Right cardiac atrium (tissue), 5 donors: ENCODE measurements at regions not wholly inside any gene's neighbourhood (a gene's known extent, or its start where the extent isn't known, plus 50 kb on each side); places are given as distances from the start of the nearest gene placed in this dataset.
A peak's percentile ranks its signal among the peaks of the same experiment; 100 is the strongest.

Experiments used
- ATAC-seq, 2 donors: fragments of 200-7000 bp; cut with Tn5 transposase; one replicate each; pipeline versions ENCODE4 v1.8.0 to v1.9.1; 2020; ENCODE audit warnings: moderate library complexity in 2 of 2, mild to moderate bottlenecking in 1 of 2
- DNase-seq, 3 donors: peaks; one replicate each; pipeline ENCODE4 v3.0.0-alpha.2; 2020
- H3K27ac ChIP-seq: one replicate; pipeline ENCODE4 v1.5.1; 2013; ENCODE audit warnings: mild to moderate bottlenecking, low read length, control low read depth, moderate library complexity
- H3K27me3 ChIP-seq: one replicate; pipeline ENCODE4 v1.6.1; 2013; ENCODE audit not compliant: control insufficient read depth, insufficient read depth
- H3K4me1 ChIP-seq: one replicate; pipeline ENCODE4 v1.6.1; 2013; ENCODE audit warnings: low read length; ENCODE audit not compliant: control insufficient read depth, insufficient read depth
- H3K4me3 ChIP-seq: one replicate; pipeline ENCODE4 v1.5.1; 2013; ENCODE audit warnings: low read length, control low read depth
- H3K9me3 ChIP-seq: one replicate; pipeline ENCODE4 v1.6.1; 2013; ENCODE audit warnings: low read length; ENCODE audit not compliant: control insufficient read depth
- WGBS: extraction: QIAGEN DNeasy Blood & Tissue Kit; methylation state at CpG from one replicate; pipeline ENCODE4 v1.1.7; 2013; 5-methylcytosine and 5-hydroxymethylcytosine counted together
- intact Hi-C, 4 donors: fragments of 100-400 bp; cut with DNase I; formaldehyde crosslinking; loops; one replicate each; pipeline versions ENCODE4 v1.11.0 to v1.14.0; 2022 to 2023
- donor health status: healthy with polysubstance abuse.
- donor health status: DM: no; HTN: yes; CAD: no.
- donor health status: DM: no; HTN: no; CAD: no.
- donor health status: DM: no; HTN: yes; CAD: no; lungs with severe emphysema.
- donor health status: DM: yes; HTN: yes; CAD: no.

DNA sequence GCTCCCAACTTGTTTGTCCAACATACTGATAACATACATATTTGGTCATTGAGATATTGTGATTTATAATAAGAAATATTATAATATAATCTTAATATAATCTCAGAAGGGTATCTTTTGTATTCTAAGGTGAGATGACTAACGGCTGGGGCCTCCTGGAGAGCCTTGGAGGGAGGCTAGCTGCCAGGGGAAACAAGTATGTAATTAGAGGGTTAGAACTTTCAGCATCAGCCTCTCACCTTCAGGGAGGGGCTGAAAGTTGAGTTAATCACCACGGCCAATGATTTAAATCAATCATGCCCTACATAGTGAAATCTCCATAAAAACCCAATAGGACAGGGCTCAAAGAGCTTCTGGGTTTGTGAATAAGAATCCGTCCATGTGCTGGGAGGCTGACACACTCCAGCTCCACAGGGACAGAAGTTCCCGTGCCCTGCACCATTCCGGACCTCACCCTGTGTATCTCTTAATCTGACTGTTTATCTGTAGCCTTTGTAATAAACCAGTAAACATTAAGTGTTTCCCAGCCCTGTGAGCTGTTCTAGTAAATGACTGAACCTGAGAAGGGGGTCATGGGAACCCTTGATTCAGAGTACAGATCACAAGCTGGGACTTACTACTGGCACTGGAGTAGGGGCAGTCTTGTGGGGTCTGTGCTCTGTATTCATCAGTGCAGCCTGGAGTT lies 86.3 kb upstream of the STEAP1B start:
- ATAC-seq (no peak), DNase-seq (no peak)
- Histone ChIP-seq H3K27me3 (no peaks in the 10 kb centered on the region), H3K4me3 (no peak overlapping the region), H3K9me3 (no peaks in the 10 kb centered on the region), H3K27ac (no peak overlapping the region), H3K4me1 (peaks cover 18% of the 10 kb centered on the region)
- intact Hi-C loops = no loop called here
- 82% methylated on average over 5 of the region's 5 CpGs for whole genome bisulfite sequencing

DNA sequence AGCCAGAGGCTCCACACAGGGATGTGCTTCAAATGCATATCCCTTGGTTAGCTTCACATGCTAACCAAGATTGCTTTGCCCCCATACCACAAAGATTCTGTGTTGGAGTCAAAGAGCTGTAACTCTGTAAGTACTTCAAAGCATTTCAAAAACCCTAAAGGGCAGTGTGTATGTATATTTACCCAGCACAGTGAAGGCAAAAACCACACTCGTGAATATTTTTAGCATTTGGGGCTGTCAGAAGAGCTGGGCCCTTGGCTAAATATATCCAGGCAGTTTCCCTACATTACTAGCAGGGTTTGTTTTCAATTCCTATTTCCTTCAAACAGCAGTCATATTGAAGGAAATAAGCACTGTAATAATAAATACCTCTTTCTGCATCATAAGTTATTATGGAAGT lies 84.2 kb upstream of the STEAP1B start:
- Histone ChIP-seq H3K27me3 (no peaks in the 10 kb centered on the region), H3K4me1 (peaks cover 13% of the 10 kb centered on the region), H3K27ac (no peak overlapping the region), H3K9me3 (no peaks in the 10 kb centered on the region), H3K4me3 (no peak overlapping the region)
- ATAC-seq = no peak
- no peak for DNase-seq
- intact Hi-C loops = no loop called here
- WGBS = 53% methylated on average over 1 of the region's 1 CpG

DNA sequence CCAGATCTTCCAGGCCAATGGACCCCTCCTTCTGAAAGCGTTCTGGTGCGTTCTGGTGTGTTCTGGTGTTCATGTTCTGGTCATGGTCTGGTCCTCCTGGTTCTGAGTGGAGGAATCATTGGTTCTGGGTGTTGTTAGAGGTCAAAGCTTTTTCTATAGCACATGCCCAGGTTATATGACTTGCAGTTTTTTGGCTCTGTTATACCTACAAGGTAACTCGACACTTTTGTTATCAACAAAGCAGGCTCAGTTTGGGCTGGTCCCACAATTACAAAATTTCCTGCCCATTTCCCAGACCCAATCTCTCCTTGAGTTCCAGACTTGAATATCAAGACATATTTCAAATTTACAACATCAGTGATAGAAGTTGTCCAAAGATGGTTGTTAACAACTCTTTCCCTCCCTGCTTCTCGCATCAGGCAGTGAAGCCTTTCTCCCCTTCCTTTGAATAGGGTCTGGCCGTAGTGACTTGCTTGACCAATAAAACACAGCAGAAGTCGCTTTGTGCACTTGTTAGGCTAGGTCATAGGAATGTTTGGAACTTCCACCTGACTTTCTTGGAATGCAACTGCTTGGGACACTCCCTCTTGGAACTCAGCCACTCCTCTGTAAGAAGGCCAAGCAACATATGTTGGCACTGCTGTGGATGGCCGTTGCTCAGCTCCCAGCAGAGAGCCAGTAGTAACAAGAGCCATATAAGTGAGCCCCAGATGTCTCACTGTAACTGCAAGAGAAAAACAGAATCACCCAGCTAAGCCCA lies 83.1 kb upstream of the STEAP1B start:
- H3K4me1 ChIP-seq = peaks cover 14% of the 10 kb centered on the region
- intact Hi-C loops = no loop called here
- DNase-seq (peak in 1 of 3 donors; percentile 53), ATAC-seq (peak; percentile 56 to 62)
- no peak overlapping the region for H3K4me3 ChIP-seq
- H3K9me3 ChIP-seq = no peaks in the 10 kb centered on the region
- 72% methylated on average over 7 of the region's 7 CpGs for WGBS
- H3K27ac ChIP-seq = no peak overlapping the region
- H3K27me3 ChIP-seq = no peaks in the 10 kb centered on the region

DNA sequence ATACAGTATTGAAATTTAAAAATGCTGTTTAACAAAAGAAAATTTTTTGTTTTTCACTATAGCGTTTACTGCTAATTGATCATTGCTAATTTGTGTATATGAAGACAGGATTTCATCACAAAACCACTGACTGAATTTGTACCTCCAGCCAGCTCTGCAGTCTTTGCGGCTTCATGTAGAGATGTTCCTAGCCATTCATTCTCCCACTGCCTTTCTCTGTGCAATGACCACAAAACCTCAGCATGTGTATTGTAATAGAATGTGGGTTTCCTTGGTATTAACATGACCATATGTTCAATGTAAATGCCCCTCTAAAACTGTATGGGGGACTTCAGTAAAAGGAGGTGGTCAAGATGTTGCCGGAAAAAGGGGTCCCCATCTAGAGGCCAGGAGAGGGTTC lies 81.1 kb upstream of the STEAP1B start:
- 93% methylated on average over 3 of the region's 3 CpGs for WGBS
- no peak for DNase-seq
- H3K4me3 ChIP-seq = no peak overlapping the region
- no peak for ATAC-seq
- peaks cover 8% of the 10 kb centered on the region for H3K4me1 ChIP-seq
- no peaks in the 10 kb centered on the region for H3K27me3 ChIP-seq
- no peak overlapping the region for H3K27ac ChIP-seq
- H3K9me3 ChIP-seq = no peaks in the 10 kb centered on the region
- intact Hi-C loops = no loop called here

DNA sequence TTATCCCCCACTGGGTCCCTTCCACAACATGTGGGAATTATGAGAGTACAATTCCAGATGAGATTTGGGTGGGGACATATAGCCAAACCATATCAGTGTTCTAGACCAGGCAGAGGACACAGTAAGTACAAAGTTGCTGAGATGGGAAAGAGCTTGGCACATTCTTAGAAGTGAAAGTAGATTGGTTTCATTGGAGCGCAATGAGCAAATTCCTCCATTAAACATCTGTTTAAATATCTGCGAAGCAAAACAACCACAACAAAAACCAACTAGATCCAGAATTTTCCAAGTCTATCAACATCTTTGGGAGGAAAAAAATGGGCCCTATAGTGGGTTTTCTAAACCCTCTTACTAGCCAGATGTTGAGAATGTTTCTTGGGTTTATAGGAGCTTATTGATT lies 80.0 kb upstream of the STEAP1B start:
- H3K4me1 ChIP-seq = peaks cover 8% of the 10 kb centered on the region
- ATAC-seq (no peak), DNase-seq (no peak)
- no peaks in the 10 kb centered on the region for H3K27me3 ChIP-seq
- no peak overlapping the region for H3K4me3 ChIP-seq
- WGBS = 88% methylated on average over 2 of the region's 2 CpGs
- no peaks in the 10 kb centered on the region for H3K9me3 ChIP-seq
- H3K27ac ChIP-seq = no peak overlapping the region
- intact Hi-C loops = no loop called here

DNA sequence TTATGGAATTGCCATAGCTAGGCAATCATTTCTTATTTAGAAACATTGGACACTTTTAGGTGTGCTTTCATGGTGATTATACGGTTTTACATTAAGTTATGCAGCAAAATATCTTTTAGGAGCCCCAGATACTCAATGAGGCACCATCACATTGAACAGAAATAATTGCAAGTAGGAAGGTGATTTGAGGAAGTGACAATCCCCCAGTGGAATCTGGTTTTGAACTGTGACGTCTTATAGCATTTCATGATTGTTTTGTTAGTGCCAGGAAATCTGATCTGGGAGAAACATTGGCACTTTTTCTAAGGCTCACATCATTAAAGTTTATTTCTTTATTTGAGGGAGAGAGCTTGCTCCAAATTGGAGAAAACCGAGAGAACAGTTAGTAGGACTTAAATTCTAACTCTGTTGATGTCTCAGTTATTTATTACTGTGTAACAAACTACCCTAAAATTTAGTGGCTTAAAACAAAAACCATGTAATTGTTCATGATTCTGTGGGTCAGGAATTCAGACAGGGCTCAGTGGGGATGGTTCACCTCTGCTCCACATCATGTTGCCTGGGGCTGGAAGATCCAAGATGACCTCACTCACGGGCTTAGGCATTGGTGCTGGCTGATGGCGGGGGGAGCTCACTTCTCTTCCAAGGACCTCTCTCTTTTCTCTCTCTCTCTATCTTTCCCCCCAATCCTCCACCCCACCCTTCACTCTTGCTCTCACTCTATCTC lies 78.2 kb upstream of the STEAP1B start:
- no peaks in the 10 kb centered on the region for H3K27me3 ChIP-seq
- WGBS = 60% methylated on average over 5 of the region's 5 CpGs
- ATAC-seq (peak in 1 of 2 donors; percentile 49), DNase-seq (no peak)
- intact Hi-C loops = no loop called here
- H3K27ac ChIP-seq = peak overlapping the region; percentile 77
- H3K4me3 ChIP-seq = no peak overlapping the region
- peaks cover 6% of the 10 kb centered on the region for H3K4me1 ChIP-seq
- H3K9me3 ChIP-seq = no peaks in the 10 kb centered on the region

DNA sequence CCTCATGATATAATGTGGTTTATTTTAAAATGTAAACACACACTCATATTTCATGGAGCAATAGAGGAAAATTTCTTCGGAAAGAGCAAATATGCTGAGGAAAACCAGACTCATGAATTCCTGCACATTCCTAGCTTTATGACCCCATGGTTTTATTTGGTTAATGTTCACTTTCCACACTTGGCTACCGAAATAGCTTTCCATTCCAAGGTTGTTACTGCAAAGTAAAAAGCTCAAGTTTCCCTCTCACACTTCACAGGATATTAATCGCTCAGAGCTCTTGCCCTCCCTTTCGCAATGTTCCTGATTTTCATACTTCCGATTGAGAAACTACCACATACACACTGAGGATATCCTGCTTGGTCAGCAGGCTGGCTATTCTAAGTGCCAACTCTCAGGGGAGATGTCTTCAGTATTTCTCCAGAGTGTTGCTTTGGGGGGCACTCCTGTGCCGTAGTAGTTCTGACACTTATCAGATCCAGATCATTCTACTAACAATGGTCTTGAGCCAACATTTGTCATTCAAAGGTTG lies 77.5 kb upstream of the STEAP1B start:
- Histone ChIP-seq H3K4me3 (no peak overlapping the region), H3K27ac (peak overlapping the region; percentile 61), H3K9me3 (no peaks in the 10 kb centered on the region), H3K27me3 (no peaks in the 10 kb centered on the region), H3K4me1 (peaks cover 5% of the 10 kb centered on the region)
- intact Hi-C loops = no loop called here
- WGBS = 30% methylated on average over 6 of the region's 6 CpGs
- ATAC-seq (peak; percentile 96 to 98), DNase-seq (peak in 2 of 3 donors; percentile 34 to 51)

DNA sequence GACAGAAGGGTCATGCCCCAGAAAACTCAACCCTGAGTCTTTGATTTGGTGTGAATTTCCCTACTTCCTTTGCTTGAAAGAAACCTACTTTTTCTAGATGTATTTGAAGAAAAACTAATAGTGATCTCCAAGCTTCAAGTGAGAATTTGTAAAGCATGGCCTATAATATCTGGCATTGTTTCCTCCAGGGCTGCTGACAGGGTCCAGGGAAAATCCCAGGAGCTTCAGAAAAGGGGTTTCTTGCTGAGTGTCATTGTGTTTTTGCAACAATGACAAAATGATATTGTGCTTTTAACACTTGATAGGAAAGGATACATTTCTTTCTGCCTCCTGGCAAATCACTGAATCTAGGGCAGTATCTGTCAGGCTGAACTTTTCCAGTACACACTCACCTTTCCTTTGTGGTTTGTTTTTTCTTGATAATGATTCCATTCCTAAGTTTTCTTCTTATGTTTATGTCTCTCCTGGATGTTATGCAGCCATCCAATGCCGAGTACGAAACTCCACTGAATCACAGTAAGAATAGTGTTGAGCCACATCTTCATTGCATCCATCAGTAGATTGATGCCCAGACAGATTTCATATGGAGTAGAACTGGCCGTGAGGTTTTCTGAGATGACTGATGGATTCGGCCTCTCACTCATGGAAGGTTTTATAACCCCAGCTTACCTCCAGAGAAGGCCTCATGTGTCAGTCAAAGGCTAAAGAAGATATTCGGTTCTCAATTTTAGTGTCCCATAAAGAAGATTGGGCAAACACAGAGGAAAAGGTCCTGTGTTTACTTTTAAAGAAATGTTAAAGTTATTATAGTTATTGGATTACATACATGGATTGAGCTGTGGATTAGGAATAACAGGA lies 76.9 kb upstream of the STEAP1B start:
- H3K27me3 ChIP-seq = no peaks in the 10 kb centered on the region
- ATAC-seq (no peak), DNase-seq (no peak)
- H3K4me3 ChIP-seq = no peak overlapping the region
- no peaks in the 10 kb centered on the region for H3K9me3 ChIP-seq
- WGBS = 90% methylated on average over 5 of the region's 5 CpGs
- peaks cover 5% of the 10 kb centered on the region for H3K4me1 ChIP-seq
- intact Hi-C loops = no loop called here
- no peak overlapping the region for H3K27ac ChIP-seq

DNA sequence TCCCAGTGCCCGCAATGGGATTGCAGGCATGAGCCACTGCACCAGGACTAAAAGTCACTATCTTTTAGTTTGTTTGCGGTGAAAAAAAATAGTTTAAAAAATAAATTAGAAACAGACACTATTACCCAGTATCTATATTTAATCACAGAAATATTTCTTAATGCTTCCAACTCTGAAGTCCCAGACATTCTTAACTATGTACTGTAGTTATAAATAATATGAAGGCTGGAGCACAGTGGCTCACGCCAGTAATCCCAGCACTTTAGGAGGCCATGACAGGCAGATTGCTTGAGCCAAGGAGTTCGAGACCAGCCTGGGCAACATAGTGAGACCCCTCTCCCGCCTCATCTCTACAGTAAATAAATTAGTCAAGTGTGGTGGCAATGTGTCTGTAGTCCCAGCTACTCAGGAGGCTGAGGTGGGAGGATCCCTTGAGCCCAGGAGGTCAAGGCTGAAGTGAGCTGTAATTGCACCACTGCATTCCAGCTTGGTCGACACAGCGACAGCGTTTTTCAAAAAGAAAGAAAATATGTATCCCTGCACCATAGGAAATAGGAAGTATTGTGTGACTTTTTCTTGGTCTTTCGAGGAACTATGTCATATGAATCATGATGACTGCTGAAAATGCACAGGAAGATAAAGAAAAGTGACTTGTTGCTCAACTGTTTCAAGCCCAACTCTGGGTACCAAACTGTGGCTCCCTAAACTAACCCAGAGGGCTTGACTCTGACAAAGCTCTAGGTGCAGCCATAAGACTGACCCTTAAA lies 74.9 kb upstream of the STEAP1B start:
- peaks cover 5% of the 10 kb centered on the region for H3K4me1 ChIP-seq

DNA sequence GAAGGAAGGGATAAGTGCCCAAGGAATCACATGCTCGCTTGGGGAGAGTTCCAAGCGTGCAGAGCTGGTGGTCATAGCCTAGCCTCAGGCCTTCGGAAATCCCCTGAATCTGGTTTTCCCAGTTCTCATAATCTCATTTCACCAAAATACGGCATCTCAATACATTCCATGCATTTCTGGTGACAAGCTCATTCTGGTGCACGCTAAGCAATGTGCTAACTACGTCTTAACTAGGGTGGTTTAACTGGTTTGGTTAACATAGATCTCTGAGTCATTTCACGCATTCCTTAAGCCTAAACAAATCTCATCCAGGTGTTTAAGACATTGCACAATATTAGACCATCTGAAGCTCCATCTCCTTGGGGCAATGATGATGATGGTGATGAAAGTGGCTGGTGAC lies 72.9 kb upstream of the STEAP1B start:
- WGBS = 78% methylated on average over 7 of the region's 7 CpGs
- Histone ChIP-seq H3K9me3 (no peaks in the 10 kb centered on the region), H3K4me3 (no peak overlapping the region), H3K27me3 (no peaks in the 10 kb centered on the region), H3K4me1 (no peaks in the 10 kb centered on the region), H3K27ac (no peak overlapping the region)
- ATAC-seq (no peak), DNase-seq (no peak)
- intact Hi-C loops = no loop called here

More for the DNA sequence above, 74.9 kb upstream of the STEAP1B start:
- H3K27ac ChIP-seq = no peak overlapping the region
- H3K27me3 ChIP-seq = no peaks in the 10 kb centered on the region
- H3K4me3 ChIP-seq = no peak overlapping the region
- DNase-seq (no peak), ATAC-seq (no peak)
- intact Hi-C loops = no loop called here
- no peaks in the 10 kb centered on the region for H3K9me3 ChIP-seq
- WGBS = 82% methylated on average over 9 of the region's 9 CpGs
